ENCODE measurements at regions not wholly inside any gene's neighbourhood (a gene's known extent, or its start where the extent isn't known, plus 50 kb on each side); places are given as distances from the start of the nearest gene placed in this dataset.

DNA sequence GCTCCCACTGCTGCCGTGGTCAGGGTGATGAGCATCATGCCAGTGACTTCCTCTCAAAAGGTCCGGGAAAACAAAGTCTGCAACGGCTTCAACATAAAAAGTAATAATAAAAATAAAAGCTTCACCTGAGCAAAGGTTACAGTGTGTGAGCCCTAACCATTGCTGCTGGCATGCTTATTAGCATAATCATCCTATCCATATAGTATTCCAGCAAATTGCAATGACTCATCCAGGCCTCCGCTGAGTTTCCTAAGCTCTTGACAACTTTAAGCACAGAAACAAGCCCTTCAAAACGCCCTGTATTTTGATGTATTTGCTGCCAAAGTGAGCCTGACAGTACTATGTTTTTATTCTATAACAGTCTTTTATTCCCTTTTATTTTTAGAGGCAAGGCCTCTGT, 100.5 kb downstream of the AASDH start:
- whole genome bisulfite sequencing (ENCODE audit: insufficient coverage), result 100% methylated on average over 1 of the region's 5 CpGs
- no peak overlapping the region for H3K27ac ChIP-seq (ENCODE audit: low read depth, low read length)
- H3K27me3 ChIP-seq (ENCODE audit: control insufficient read depth, insufficient read depth, low read length), result no peaks in the 10 kb centered on the region
- H3K36me3 ChIP-seq (ENCODE audit: control insufficient read depth, insufficient read depth, low read length), result no peaks in the 10 kb centered on the region
- DNase-seq (ENCODE audit: low read depth in 4 of 6, low spot score in 6 of 6), result no peak
- H3K9me3 ChIP-seq (ENCODE audit: control insufficient read depth, insufficient read depth, low read length), result no peaks in the 10 kb centered on the region
- H3K4me1 ChIP-seq (ENCODE audit: control insufficient read depth, insufficient read depth, low read length), result peaks cover 3% of the 10 kb centered on the region
- no peak overlapping the region for H3K4me3 ChIP-seq (ENCODE audit: low read depth, low read length)

DNA sequence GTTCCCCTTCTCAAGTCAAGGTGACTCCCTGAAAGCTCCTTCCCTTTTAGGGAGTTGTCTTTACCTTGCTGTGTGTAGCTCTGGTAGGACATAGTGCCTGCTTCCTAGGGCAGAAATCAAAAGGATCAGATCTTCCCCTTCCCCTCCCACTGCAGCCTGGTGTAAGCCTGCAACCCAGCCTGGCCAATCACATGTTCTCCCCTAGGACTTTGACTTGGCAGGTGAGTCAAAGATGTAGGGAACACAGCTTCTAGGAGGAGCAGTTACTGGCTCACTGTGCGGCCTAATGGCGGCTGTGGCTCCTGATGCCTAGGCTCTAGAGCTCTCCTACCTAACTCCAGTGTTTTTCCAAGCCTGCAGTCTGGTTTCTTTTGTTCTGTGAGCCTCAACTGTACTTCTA, 103.9 kb downstream of the AASDH start:
- H3K36me3 ChIP-seq (ENCODE audit: control insufficient read depth, insufficient read depth, low read length), result no peaks in the 10 kb centered on the region
- no peaks in the 10 kb centered on the region for H3K9me3 ChIP-seq (ENCODE audit: control insufficient read depth, insufficient read depth, low read length)
- H3K4me1 ChIP-seq (ENCODE audit: control insufficient read depth, insufficient read depth, low read length), result no peaks in the 10 kb centered on the region
- DNase-seq (ENCODE audit: low read depth in 4 of 6, low spot score in 6 of 6), result no peak
- H3K4me3 ChIP-seq (ENCODE audit: low read depth, low read length), result no peak overlapping the region
- no peaks in the 10 kb centered on the region for H3K27me3 ChIP-seq (ENCODE audit: control insufficient read depth, insufficient read depth, low read length)
- no CpG with 5 or more reads among the region's 2 CpGs for WGBS (ENCODE audit: insufficient coverage)
- no peak overlapping the region for H3K27ac ChIP-seq (ENCODE audit: low read depth, low read length)

DNA sequence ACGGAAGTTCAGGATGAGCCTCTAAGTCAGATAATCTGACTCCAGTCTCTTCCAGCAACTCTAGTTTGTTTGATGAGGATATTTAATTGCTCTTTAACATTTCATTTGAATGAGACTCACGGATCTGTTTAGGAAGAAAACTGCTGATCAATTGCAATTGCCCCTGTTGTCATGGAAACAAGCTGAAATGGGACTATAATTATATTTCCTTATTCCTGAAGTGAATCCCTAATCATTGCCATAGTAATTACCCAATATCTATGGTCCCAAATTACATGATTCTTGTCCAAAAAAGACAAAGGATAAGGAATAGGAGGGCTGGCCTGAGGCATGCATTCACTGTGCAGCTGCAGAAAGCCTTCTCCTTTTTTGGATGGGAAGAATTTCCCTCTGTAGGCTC, 105.3 kb downstream of the AASDH start:
- no peaks in the 10 kb centered on the region for H3K27me3 ChIP-seq (ENCODE audit: control insufficient read depth, insufficient read depth, low read length)
- DNase-seq (ENCODE audit: low read depth in 4 of 6, low spot score in 6 of 6), result peak in 2 of 6 donors; percentile 65 to 88
- no peaks in the 10 kb centered on the region for H3K4me1 ChIP-seq (ENCODE audit: control insufficient read depth, insufficient read depth, low read length)
- no peaks in the 10 kb centered on the region for H3K36me3 ChIP-seq (ENCODE audit: control insufficient read depth, insufficient read depth, low read length)
- no CpG with 5 or more reads among the region's 2 CpGs for WGBS (ENCODE audit: insufficient coverage)
- H3K27ac ChIP-seq (ENCODE audit: low read depth, low read length), result no peak overlapping the region
- H3K9me3 ChIP-seq (ENCODE audit: control insufficient read depth, insufficient read depth, low read length), result no peaks in the 10 kb centered on the region
- no peak overlapping the region for H3K4me3 ChIP-seq (ENCODE audit: low read depth, low read length)

DNA sequence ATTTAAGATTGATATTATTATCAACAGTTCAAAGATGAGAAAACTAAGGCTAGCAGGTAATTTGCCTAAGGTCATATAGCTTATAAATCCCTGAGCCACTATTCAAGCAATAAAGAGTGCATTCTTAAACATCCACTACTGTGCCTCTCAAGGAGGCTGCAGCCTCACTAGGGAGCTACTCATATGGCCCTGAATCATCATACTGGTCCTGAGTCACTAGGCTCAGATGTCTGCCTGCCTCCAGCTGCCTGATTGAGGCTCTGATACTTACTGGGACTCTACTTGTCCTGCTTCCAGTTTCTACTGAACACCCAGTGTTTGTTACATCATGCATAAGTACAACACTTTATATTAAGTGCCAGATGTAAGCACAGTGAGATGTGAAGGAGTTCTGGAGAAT, 110.7 kb downstream of the AASDH start:
- Histone ChIP-seq H3K4me3 (ENCODE audit: low read depth, low read length) (no peak overlapping the region), H3K36me3 (ENCODE audit: control insufficient read depth, insufficient read depth, low read length) (peaks cover 3% of the 10 kb centered on the region), H3K4me1 (ENCODE audit: control insufficient read depth, insufficient read depth, low read length) (no peaks in the 10 kb centered on the region), H3K9me3 (ENCODE audit: control insufficient read depth, insufficient read depth, low read length) (no peaks in the 10 kb centered on the region), H3K27ac (ENCODE audit: low read depth, low read length) (no peak overlapping the region), H3K27me3 (ENCODE audit: control insufficient read depth, insufficient read depth, low read length) (no peaks in the 10 kb centered on the region)
- DNase-seq (ENCODE audit: low read depth in 4 of 6, low spot score in 6 of 6), result no peak

DNA sequence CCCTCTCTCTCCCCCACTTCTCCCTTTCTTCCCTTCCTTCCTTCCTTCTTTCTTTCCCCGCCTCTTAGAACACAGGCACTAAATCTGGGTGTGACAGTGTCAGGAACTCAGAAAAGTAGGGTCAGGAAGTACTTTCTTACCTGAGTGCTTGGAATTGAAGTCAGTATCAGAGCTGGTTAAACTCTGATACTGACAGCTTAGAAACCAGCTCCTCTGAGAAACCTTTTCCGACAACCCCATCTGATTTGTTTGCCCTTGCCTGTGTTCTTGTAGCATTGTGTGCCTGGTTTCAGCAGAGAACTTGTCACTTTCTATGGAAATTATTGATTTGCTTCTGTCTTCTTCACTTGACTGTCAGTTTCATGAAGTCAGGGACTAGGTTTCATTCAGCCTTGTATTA, 113.9 kb downstream of the AASDH start:
- Histone ChIP-seq H3K27ac (ENCODE audit: low read depth, low read length) (no peak overlapping the region), H3K27me3 (ENCODE audit: control insufficient read depth, insufficient read depth, low read length) (no peaks in the 10 kb centered on the region), H3K4me1 (ENCODE audit: control insufficient read depth, insufficient read depth, low read length) (no peaks in the 10 kb centered on the region), H3K4me3 (ENCODE audit: low read depth, low read length) (no peak overlapping the region), H3K9me3 (ENCODE audit: control insufficient read depth, insufficient read depth, low read length) (no peaks in the 10 kb centered on the region), H3K36me3 (ENCODE audit: control insufficient read depth, insufficient read depth, low read length) (peaks cover 3% of the 10 kb centered on the region)
- no CpG with 5 or more reads among the region's 2 CpGs for WGBS (ENCODE audit: insufficient coverage)
- DNase-seq (ENCODE audit: low read depth in 4 of 6, low spot score in 6 of 6), result no peak

DNA sequence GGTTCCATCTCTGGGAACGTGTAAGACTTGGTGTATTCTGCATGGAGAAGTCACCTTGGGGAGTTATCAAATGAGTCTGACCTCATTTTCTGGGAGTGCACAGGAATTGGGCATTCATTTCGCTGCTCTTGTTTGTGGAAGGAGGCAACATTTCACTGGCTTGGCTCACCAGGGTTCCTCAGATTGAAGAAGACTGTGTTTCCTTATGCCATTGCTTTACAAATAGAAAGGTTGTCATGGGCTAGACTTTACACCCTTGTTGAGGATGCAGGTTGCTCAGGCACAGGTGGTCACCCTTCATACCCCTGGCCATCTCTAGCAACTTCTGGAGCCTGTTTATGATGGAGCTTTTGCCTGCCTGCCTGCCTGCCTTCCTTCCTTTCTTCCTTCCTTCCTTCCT, 114.4 kb downstream of the AASDH start:
- Histone ChIP-seq H3K27me3 (ENCODE audit: control insufficient read depth, insufficient read depth, low read length) (no peaks in the 10 kb centered on the region), H3K9me3 (ENCODE audit: control insufficient read depth, insufficient read depth, low read length) (no peaks in the 10 kb centered on the region), H3K36me3 (ENCODE audit: control insufficient read depth, insufficient read depth, low read length) (peaks cover 3% of the 10 kb centered on the region), H3K4me1 (ENCODE audit: control insufficient read depth, insufficient read depth, low read length) (no peaks in the 10 kb centered on the region), H3K27ac (ENCODE audit: low read depth, low read length) (no peak overlapping the region), H3K4me3 (ENCODE audit: low read depth, low read length) (no peak overlapping the region)
- WGBS (ENCODE audit: insufficient coverage), result 84% methylated on average over 1 of the region's 2 CpGs
- no peak for DNase-seq (ENCODE audit: low read depth in 4 of 6, low spot score in 6 of 6)

DNA sequence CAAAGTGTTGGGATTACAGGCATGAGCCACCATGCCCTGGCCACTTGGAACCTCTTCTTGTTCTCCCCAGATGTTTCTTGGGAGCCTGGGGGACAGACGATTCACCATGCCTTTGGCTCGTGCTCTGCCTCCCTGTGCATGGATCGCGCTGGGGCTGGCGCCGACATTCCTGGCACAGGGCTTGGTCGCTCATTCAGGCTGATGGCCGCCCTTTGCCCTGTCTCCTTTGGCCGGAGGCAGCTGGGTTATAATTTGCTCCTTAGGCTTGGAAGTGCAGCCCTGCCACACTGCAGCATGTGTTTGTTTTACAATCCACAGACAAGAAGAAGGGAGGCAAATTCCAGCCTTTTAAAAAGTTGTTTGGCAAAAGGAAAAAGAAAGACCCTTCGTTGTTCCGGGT, 115.3 kb downstream of the AASDH start:
- no peak overlapping the region for H3K4me3 ChIP-seq (ENCODE audit: low read depth, low read length)

DNA sequence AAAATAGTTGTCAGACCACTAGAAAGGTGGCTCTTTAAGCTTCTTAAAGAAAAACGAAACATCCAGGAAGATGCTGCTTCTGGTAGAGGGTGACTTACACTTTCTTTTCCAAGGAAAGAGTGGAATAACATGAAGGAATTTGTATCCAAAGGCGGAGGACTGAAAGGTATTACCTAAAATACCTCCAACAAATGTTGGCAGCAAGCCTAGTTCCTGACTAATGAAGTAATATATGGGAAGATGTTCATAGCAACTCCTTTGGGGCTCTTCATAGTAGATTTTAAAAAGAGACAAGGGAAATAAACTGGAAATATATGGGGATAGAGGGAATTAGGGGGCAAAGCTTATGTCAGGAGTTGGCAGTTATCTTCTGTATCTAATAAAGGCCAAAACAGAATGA, 116.2 kb downstream of the AASDH start:
- Histone ChIP-seq H3K4me3 (ENCODE audit: low read depth, low read length) (no peak overlapping the region), H3K9me3 (ENCODE audit: control insufficient read depth, insufficient read depth, low read length) (no peaks in the 10 kb centered on the region), H3K27ac (ENCODE audit: low read depth, low read length) (no peak overlapping the region), H3K27me3 (ENCODE audit: control insufficient read depth, insufficient read depth, low read length) (no peaks in the 10 kb centered on the region), H3K4me1 (ENCODE audit: control insufficient read depth, insufficient read depth, low read length) (no peaks in the 10 kb centered on the region), H3K36me3 (ENCODE audit: control insufficient read depth, insufficient read depth, low read length) (peaks cover 3% of the 10 kb centered on the region)
- DNase-seq (ENCODE audit: low read depth in 4 of 6, low spot score in 6 of 6), result peak in 1 of 6 donors; percentile 79
- WGBS (ENCODE audit: insufficient coverage), result 100% methylated on average over 1 of the region's 2 CpGs

More for the DNA sequence above, 115.3 kb downstream of the AASDH start:
- Histone ChIP-seq H3K4me1 (ENCODE audit: control insufficient read depth, insufficient read depth, low read length) (no peaks in the 10 kb centered on the region), H3K27me3 (ENCODE audit: control insufficient read depth, insufficient read depth, low read length) (no peaks in the 10 kb centered on the region), H3K27ac (ENCODE audit: low read depth, low read length) (no peak overlapping the region), H3K36me3 (ENCODE audit: control insufficient read depth, insufficient read depth, low read length) (peaks cover 3% of the 10 kb centered on the region), H3K9me3 (ENCODE audit: control insufficient read depth, insufficient read depth, low read length) (no peaks in the 10 kb centered on the region)
- WGBS (ENCODE audit: insufficient coverage), result 92% methylated on average over 11 of the region's 11 CpGs
- DNase-seq (ENCODE audit: low read depth in 4 of 6, low spot score in 6 of 6), result no peak

DNA sequence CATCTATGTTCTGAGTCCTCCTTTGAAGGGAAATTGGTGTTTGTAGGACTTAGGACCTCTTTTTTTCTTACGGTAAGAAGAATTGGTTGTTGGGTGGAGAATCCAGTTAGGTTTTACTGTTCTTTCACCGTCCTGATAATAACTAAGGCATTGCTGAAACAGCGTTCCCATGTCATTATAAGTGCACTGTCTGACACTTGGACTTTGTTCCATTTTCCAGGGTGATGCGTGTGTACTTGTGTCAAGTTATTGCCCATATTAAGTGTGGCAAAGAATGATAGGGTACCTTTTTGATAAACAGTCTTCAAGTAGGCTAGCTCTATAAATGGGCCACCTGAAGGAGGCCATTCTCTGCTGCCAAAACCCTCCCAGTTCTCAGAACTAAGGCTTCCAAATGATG, 119.7 kb downstream of the AASDH start:
- DNase-seq (ENCODE audit: low read depth in 4 of 6, low spot score in 6 of 6), result no peak
- no peak overlapping the region for H3K4me3 ChIP-seq (ENCODE audit: low read depth, low read length)
- H3K4me1 ChIP-seq (ENCODE audit: control insufficient read depth, insufficient read depth, low read length), result no peaks in the 10 kb centered on the region
- H3K9me3 ChIP-seq (ENCODE audit: control insufficient read depth, insufficient read depth, low read length), result no peaks in the 10 kb centered on the region
- 97% methylated on average over 3 of the region's 4 CpGs for WGBS (ENCODE audit: insufficient coverage)
- H3K27me3 ChIP-seq (ENCODE audit: control insufficient read depth, insufficient read depth, low read length), result no peaks in the 10 kb centered on the region
- H3K36me3 ChIP-seq (ENCODE audit: control insufficient read depth, insufficient read depth, low read length), result peaks cover 3% of the 10 kb centered on the region
- H3K27ac ChIP-seq (ENCODE audit: low read depth, low read length), result no peak overlapping the region

DNA sequence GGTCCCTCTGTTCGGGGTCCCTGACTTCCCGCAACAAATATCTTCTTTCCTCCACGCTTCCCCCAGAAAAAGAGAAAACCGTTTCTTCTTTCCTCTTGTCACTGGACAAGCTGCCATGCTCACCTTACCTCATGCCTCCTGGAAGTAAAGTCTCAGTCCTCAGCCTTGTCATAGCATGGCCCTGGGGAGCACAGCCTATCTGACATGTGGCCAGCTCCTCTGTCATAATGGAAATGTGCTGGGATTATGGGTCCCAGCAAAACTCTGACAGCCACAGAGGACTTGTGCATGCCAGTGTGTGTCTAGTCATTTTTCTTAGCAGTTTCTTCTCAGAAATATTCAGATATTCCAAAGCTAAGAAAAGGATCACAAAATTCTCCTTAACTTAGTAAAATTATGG, 122.4 kb downstream of the AASDH start:
- H3K27me3 ChIP-seq (ENCODE audit: control insufficient read depth, insufficient read depth, low read length), result no peaks in the 10 kb centered on the region
- no peak overlapping the region for H3K4me3 ChIP-seq (ENCODE audit: low read depth, low read length)
- H3K4me1 ChIP-seq (ENCODE audit: control insufficient read depth, insufficient read depth, low read length), result no peaks in the 10 kb centered on the region
- H3K27ac ChIP-seq (ENCODE audit: low read depth, low read length), result no peak overlapping the region
- no peaks in the 10 kb centered on the region for H3K36me3 ChIP-seq (ENCODE audit: control insufficient read depth, insufficient read depth, low read length)
- H3K9me3 ChIP-seq (ENCODE audit: control insufficient read depth, insufficient read depth, low read length), result no peaks in the 10 kb centered on the region
- DNase-seq (ENCODE audit: low read depth in 4 of 6, low spot score in 6 of 6), result no peak
- 100% methylated on average over 3 of the region's 4 CpGs for WGBS (ENCODE audit: insufficient coverage)

All from spinal cord (tissue), 9 donors.